22Rv1 (cell line): ENCODE measurements at regions not wholly inside any gene's neighbourhood (a gene's known extent, or its start where the extent isn't known, plus 50 kb on each side); places are given as distances from the start of the nearest gene placed in this dataset.

Experiments used
- ZFX ChIP-seq: fragments of 450-650 bp; IDR thresholded peaks from 2 replicates; pipeline ENCODE4 v1.6.1; 2017; ENCODE audit warnings: antibody characterized with exemption, borderline replicate concordance
- TF ChIP-seq, protein P1 (sequence below): fragments of 450-650 bp; IDR thresholded peaks from 2 replicates; pipeline ENCODE4 v1.5.1; 2017; ENCODE audit warnings: mild to moderate bottlenecking

DNA sequence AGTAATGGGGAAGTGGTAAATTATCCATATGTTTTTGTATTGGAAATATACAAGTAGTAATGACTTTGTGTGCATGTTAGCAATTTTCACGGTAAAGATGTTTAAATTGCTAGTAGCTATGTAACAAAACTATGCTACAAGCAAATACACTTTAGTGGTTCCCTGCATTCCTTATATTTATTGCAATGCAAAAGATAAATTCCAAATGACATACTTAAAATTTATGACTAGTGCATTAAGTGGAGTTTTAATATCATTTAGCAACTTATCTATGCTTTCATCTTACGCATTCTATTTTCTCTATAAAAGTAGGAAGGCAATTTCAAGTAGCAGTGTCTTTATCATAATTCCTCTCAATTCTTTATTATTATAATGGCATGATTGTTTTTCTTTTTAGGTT, 482.8 kb downstream of the SLITRK5 start:
- TF ChIP-seq, protein P1, sequence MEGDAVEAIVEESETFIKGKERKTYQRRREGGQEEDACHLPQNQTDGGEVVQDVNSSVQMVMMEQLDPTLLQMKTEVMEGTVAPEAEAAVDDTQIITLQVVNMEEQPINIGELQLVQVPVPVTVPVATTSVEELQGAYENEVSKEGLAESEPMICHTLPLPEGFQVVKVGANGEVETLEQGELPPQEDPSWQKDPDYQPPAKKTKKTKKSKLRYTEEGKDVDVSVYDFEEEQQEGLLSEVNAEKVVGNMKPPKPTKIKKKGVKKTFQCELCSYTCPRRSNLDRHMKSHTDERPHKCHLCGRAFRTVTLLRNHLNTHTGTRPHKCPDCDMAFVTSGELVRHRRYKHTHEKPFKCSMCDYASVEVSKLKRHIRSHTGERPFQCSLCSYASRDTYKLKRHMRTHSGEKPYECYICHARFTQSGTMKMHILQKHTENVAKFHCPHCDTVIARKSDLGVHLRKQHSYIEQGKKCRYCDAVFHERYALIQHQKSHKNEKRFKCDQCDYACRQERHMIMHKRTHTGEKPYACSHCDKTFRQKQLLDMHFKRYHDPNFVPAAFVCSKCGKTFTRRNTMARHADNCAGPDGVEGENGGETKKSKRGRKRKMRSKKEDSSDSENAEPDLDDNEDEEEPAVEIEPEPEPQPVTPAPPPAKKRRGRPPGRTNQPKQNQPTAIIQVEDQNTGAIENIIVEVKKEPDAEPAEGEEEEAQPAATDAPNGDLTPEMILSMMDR: no peak
- TF ChIP-seq ZFX: no peak
